NCI-H2196 (cell line): ENCODE measurements at regions not wholly inside any gene's neighbourhood (a gene's known extent, or its start where the extent isn't known, plus 50 kb on each side); places are given as distances from the start of the nearest gene placed in this dataset.
"Not testable (repeated sequence)": the region's sequence is repeated elsewhere in the genome, so short reads cannot be mapped to it uniquely, and the experiment has no call there.

Source experiments
- DNase-seq: peaks from one replicate; lab custom pipeline; 2025; ENCODE audit not compliant: unreplicated experiment; lab: John Stamatoyannopoulos, UW

- no peak for DNase-seq
Measured at GRCh38 chr10:3661271-3661670, 123.7 kb downstream of the KLF6 start.

GRCh38 chr10:3660753-3661152 lies 124.3 kb downstream of the KLF6 start:
- DNase-seq = no peak

- DNase-seq = no peak
Measured at GRCh38 chr10:3659203-3659917, 125.6 kb downstream of the KLF6 start.

DNA sequence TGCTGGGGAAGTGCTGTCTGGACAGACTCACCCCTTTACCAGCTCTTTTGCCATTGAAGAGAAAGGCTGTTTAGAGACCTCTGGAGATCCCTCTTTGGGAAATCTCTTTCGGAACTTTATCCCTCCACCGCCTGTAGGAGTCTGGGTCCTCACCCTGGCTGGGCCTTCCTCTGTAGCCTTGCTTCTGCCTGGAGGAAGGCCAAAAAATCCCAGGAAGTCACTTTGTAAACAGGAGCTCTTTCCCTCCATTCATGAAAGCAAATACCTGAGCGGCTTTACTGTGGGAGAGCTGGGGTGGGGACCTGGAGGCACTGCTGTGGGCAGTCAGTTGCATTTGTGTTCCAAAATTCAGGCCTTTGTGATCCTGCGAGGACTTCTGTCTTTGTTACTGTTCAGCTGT lies 126.2 kb downstream of the KLF6 start:
- no peak for DNase-seq

DNA sequence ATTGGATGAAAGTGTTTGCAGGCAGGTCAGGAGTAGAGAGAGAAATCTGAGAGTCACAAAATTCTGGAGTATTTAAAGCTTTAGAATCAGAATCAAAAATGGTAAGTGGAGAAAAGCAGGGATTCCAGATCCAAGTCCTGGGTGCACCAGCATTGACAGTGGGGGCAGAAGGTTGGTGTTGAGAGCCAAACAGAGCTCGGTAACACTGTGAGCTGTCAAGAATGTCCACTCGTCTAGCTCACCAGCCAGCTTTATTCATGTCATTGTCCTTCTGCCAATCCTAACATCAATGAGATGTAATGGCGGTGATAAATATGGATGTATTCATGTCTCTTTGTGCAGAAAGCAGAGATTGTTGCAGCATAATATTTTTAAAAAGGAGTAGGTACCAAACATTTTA lies 128.8 kb downstream of the KLF6 start:
- no peak for DNase-seq

GRCh38 chr10:3655528-3655927 lies 129.5 kb downstream of the KLF6 start:
- no peak for DNase-seq

- DNase-seq = no peak
Measured at GRCh38 chr10:3654980-3655379, 130.0 kb downstream of the KLF6 start.

GRCh38 chr10:3654496-3654895 lies 130.5 kb downstream of the KLF6 start:
- no peak for DNase-seq

GRCh38 chr10:3653303-3653702 lies 131.7 kb downstream of the KLF6 start:
- not testable (repeated sequence) for DNase-seq

DNA sequence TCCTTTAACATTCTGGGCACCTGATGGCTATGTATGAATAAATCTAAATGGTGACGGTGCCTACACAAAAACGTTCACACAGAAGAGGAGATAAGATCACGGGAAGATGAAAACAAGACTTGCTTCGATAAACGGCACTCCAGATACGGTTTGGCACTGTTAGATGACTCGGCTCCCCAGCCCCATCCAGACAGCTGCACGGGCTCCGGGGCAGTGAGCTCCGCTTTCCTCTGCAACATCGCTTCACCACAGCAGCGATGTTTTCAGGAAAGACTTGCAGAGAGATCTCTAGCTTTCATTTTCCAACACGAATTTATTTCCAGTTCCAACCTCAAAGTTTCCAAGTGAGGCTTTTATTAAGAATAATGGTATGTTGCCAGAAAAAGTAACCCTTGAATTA lies 132.1 kb downstream of the KLF6 start:
- DNase-seq = no peak

- no peak for DNase-seq
Measured at GRCh38 chr10:3651969-3652653, 132.9 kb downstream of the KLF6 start.

- no peak for DNase-seq
Measured at GRCh38 chr10:3648576-3648975, 136.4 kb downstream of the KLF6 start.

DNA sequence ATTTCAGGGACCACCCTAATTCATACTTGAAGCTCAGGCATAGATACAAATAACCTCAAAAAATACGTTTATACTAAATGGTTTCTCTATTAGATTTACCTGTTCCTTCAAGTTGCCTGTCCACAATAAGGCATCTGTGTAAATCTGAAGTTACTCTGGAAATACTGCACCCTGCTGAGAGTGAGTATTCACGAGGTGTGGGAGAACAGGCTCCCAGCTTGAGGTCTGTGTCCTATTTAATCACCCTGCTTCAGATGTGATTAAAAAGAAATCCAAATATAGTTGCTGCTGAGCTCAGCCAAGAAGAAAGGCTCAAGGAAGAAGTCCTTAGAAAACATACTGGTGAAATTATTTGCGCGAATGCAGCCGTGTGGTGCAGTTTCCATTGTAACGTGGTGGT lies 136.8 kb downstream of the KLF6 start:
- DNase-seq = no peak

DNA sequence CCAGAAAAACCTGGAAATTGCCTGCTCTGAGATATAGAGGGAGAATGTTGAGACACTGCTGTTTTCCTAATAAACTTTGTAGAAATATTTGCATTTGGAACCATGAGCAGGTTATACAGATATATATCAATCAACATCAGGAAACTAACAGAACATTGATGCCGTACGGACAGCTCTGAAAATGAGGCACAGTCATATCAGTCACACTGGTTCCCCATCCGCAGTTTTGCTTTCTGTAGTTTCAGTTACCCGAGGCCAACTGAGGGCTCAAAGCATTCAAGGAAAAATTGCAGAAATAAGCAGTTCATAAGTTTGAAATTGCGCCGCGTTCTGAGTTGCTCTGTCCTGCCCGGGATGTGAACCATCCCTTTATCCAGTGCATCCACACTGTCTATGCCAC lies 137.9 kb downstream of the KLF6 start:
- DNase-seq = no peak

DNA sequence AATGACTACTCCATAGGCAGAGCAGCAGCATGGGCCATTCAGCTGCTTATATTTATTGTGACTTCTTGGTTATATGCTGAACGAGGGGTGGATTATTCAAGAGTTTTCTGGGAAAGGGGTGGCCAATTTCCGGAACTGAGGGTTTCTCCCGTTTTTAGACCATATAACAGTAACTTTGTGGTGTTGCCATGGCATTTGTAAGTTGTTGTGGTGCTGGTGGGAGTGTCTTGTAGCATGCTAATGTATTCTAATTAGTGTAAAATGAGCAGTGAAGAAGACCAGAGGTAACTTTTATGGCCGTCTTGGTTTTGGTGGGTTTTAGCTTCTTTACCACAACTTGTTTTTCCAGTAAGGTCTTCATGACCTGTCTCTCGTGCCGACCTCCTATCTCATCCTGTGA lies 139.6 kb downstream of the KLF6 start:
- DNase-seq = no peak

DNA sequence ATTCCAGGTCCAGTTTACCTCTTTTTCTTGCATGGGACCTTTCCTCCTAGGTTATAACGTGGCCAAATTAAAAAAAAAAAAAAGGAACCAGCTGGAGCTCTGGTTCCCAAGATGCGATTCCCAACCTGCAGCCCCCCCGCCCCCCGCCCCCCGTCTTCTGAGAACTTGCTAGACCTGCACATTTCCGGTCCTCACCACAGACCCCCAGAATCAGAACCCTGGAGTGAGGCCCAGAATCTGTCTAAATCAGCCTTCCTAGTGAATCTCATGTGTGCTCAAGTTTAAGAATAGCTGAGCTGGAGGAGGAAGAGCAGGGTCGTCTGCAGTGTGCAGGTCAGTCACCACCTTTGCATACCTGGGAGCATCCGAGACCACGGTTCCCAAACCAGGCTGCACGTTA lies 144.2 kb downstream of the KLF6 start:
- DNase-seq = no peak

DNA sequence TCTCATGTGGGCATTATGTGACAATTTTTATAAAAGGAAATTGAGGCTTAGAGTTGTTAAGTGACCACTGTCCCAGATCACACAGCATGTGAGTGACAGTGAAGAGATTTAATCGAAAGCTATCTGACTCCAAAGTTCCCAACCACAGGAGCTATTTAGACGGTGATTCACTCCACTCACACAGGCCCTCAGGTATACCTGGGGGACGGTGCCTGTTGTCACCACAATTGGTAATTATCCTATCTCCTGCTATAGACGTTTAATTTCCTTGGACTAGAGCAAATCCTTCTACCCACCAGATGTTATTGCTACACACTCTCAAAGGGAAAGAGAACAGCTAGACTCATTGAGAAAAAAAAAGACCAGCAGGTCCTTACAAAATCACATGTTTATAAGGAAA lies 145.5 kb downstream of the KLF6 start:
- DNase-seq = no peak

DNA sequence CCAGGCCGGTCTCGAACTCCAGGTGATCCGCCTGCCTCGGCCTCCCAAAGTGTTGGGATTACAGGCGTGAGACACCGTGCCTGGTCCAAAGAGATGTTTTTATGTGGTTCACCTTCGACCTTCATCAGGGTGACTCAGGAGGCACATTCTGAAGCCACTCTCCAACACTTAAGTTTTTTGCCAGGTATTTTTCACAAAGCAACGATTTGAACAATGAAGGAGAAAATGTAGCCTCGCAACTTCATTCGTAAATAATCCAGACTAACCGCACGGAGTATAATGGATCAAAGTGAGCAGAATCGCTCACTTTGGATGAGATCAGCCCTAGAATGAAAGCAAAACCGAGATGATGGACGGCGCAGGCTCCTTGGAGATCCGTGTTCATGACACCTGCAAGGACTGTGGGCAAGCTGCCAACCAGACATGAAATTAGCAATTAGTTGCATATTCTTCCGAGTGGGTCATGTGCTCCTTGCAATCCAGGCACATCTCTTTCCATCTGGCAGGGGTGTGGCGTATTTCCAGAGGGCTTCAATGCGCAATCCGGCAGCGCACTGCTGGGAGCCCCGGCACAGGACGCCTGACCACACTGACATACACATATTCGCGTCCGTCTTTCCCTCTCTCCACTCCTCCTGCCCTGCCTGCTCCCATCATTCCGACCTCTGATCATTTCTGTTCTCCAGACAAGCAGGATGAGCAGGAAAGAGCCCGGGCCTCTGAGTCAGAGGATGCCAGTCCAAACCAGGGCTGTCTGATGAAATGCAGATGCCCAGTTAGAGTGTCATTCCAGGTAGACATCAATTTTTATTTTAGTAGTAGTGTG lies 148.4 kb downstream of the KLF6 start:
- DNase-seq = peak; percentile 76

GRCh38 chr10:3635697-3636096 lies 149.3 kb downstream of the KLF6 start:
- peak; percentile 3 for DNase-seq

DNA sequence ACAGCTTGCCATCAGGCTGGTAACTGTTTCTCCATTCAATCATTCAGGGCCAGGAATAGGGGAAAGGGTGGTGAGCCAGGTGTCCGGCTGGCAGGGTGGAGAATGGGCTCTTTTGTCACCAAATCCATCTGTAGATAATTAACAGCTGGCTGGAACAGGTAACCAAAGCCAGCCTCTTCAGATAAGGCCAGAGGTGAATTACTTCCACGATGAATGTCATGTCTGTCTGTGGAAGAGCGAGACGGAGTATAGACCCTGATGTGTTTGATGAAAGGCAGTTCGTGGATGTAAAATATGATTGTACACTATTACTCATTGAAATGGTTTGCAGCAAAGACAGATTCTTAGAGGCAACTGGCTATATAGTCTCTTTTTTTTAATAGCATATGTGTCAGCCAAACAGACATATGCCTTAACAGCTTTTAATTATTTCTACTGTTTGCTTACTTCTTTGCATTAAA lies 149.8 kb downstream of the KLF6 start:
- DNase-seq = no peak

- DNase-seq = not testable (repeated sequence)
Measured at GRCh38 chr10:3634646-3635045, 150.4 kb downstream of the KLF6 start.
